SK-N-SH (cell line): ENCODE measurements at regions not wholly inside any gene's neighbourhood (a gene's known extent, or its start where the extent isn't known, plus 50 kb on each side); places are given as distances from the start of the nearest gene placed in this dataset.

Experiments used
- ELF1 ChIP-seq: IDR thresholded peaks from 2 replicates; pipeline ENCODE4 v1.4.0; 2012
- EZH2phosphoT487 ChIP-seq: fragments of 200-600 bp; sonication (generic); IDR thresholded peaks from 2 replicates; pipeline ENCODE4 v1.6.1; 2017; ENCODE audit warnings: low read depth, mixed run types, mild to moderate bottlenecking, antibody characterized with exemption, moderate library complexity, borderline replicate concordance
- FOXM1 ChIP-seq: IDR thresholded peaks from 2 replicates; pipeline ENCODE4 v1.4.0; 2012; ENCODE audit warnings: low read depth, mild to moderate bottlenecking
- JUND ChIP-seq: IDR thresholded peaks from 2 replicates; pipeline ENCODE4 v1.4.0; 2012
- MEF2A ChIP-seq: IDR thresholded peaks from 2 replicates; pipeline ENCODE4 v1.4.0; 2012; ENCODE audit warnings: low read depth, borderline replicate concordance
- NRF1 ChIP-seq: IDR thresholded peaks from 2 replicates; pipeline ENCODE4 v1.6.1; 2012; ENCODE audit warnings: low read depth, mild to moderate bottlenecking, low read length
- POLR2AphosphoS5 ChIP-seq: IDR thresholded peaks from 2 replicates; pipeline ENCODE4 v1.6.1; 2012; ENCODE audit warnings: low read depth, low read length
- RXRA ChIP-seq: IDR thresholded peaks from 2 replicates; pipeline ENCODE4 v1.4.0; 2012; ENCODE audit warnings: low read depth, mild to moderate bottlenecking, borderline replicate concordance
- TAF1 ChIP-seq: IDR thresholded peaks from 2 replicates; pipeline ENCODE4 v1.6.1; 2012; ENCODE audit warnings: low read depth, mild to moderate bottlenecking, low read length, moderate library complexity, borderline replicate concordance
- USF2 ChIP-seq: fragments of 150-350 bp; IDR thresholded peaks from 2 replicates; pipeline ENCODE4 v1.6.1; 2017; ENCODE audit warnings: antibody characterized with exemption, low read length, low read depth, borderline replicate concordance
- ZBTB33 ChIP-seq: IDR thresholded peaks from 2 replicates; pipeline ENCODE4 v1.4.0; 2012; ENCODE audit warnings: low read depth, borderline replicate concordance
- TF ChIP-seq, protein P1 (sequence below): fragments of 200-600 bp; sonication (generic); IDR thresholded peaks from 2 replicates; pipeline ENCODE4 v1.6.1; 2017; ENCODE audit warnings: antibody characterized with exemption, mild to moderate bottlenecking, moderate library complexity
- TF ChIP-seq, protein P2 (sequence below): IDR thresholded peaks from 2 replicates; pipeline ENCODE4; 2012
- TF ChIP-seq, protein P3 (sequence below): IDR thresholded peaks from 2 replicates; pipeline ENCODE4 v1.6.1; 2012; ENCODE audit warnings: mild to moderate bottlenecking, low read depth, low read length, moderate library complexity

- TF ChIP-seq MEF2A: no peak
- TF ChIP-seq, protein P1, sequence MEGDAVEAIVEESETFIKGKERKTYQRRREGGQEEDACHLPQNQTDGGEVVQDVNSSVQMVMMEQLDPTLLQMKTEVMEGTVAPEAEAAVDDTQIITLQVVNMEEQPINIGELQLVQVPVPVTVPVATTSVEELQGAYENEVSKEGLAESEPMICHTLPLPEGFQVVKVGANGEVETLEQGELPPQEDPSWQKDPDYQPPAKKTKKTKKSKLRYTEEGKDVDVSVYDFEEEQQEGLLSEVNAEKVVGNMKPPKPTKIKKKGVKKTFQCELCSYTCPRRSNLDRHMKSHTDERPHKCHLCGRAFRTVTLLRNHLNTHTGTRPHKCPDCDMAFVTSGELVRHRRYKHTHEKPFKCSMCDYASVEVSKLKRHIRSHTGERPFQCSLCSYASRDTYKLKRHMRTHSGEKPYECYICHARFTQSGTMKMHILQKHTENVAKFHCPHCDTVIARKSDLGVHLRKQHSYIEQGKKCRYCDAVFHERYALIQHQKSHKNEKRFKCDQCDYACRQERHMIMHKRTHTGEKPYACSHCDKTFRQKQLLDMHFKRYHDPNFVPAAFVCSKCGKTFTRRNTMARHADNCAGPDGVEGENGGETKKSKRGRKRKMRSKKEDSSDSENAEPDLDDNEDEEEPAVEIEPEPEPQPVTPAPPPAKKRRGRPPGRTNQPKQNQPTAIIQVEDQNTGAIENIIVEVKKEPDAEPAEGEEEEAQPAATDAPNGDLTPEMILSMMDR: no peak
- no peak for TF ChIP-seq TAF1
- TF ChIP-seq ZBTB33: no peak
- TF ChIP-seq, protein P2, sequence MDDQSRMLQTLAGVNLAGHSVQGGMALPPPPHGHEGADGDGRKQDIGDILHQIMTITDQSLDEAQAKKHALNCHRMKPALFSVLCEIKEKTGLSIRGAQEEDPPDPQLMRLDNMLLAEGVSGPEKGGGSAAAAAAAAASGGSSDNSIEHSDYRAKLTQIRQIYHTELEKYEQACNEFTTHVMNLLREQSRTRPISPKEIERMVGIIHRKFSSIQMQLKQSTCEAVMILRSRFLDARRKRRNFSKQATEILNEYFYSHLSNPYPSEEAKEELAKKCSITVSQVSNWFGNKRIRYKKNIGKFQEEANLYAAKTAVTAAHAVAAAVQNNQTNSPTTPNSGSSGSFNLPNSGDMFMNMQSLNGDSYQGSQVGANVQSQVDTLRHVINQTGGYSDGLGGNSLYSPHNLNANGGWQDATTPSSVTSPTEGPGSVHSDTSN: no peak
- TF ChIP-seq EZH2phosphoT487: no peak
- TF ChIP-seq, protein P3, sequence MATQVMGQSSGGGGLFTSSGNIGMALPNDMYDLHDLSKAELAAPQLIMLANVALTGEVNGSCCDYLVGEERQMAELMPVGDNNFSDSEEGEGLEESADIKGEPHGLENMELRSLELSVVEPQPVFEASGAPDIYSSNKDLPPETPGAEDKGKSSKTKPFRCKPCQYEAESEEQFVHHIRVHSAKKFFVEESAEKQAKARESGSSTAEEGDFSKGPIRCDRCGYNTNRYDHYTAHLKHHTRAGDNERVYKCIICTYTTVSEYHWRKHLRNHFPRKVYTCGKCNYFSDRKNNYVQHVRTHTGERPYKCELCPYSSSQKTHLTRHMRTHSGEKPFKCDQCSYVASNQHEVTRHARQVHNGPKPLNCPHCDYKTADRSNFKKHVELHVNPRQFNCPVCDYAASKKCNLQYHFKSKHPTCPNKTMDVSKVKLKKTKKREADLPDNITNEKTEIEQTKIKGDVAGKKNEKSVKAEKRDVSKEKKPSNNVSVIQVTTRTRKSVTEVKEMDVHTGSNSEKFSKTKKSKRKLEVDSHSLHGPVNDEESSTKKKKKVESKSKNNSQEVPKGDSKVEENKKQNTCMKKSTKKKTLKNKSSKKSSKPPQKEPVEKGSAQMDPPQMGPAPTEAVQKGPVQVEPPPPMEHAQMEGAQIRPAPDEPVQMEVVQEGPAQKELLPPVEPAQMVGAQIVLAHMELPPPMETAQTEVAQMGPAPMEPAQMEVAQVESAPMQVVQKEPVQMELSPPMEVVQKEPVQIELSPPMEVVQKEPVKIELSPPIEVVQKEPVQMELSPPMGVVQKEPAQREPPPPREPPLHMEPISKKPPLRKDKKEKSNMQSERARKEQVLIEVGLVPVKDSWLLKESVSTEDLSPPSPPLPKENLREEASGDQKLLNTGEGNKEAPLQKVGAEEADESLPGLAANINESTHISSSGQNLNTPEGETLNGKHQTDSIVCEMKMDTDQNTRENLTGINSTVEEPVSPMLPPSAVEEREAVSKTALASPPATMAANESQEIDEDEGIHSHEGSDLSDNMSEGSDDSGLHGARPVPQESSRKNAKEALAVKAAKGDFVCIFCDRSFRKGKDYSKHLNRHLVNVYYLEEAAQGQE: no peak
- no peak for TF ChIP-seq USF2
- TF ChIP-seq RXRA: no peak
- TF ChIP-seq ELF1: no peak
- TF ChIP-seq FOXM1: no peak
- TF ChIP-seq JUND: no peak
- no peak for TF ChIP-seq POLR2AphosphoS5
- TF ChIP-seq NRF1: no peak
Measured at GRCh38 chr12:111173836-111174235, 195.1 kb downstream of the PHETA1 start.
